K562 (cell line): ENCODE measurements at regions not wholly inside any gene's neighbourhood (a gene's known extent, or its start where the extent isn't known, plus 50 kb on each side); places are given as distances from the start of the nearest gene placed in this dataset.

Experiments
- ATAC-seq: fragments of 200-7000 bp; cut with Tn5 transposase; 3 replicates; pipeline ENCODE4 v1.9.1; 2020; ENCODE audit warnings: moderate library complexity
- BruUV-seq: library from RNA; stranded (reverse); fragments of 400-500 nt; replicated peaks from 2 replicates; lab custom pipeline; 2021; lab: Mats Ljungman, UMichigan
- CTCF ChIA-PET: fragments of 300-600 bp; formaldehyde crosslinking; extraction: SDS; loops from one replicate; lab custom pipeline; 2021; ENCODE audit warnings: low intra/inter-chr PET ratio; lab: Yijun Ruan, JAX
- POLR2A ChIA-PET: fragments of 300-600, 350-650 bp; sonication (Branson Sonifier 250); formaldehyde crosslinking; extraction: SDS; loops from one replicate; lab custom pipeline; 2021; ENCODE audit warnings: antibody characterized with exemption, inconsistent platforms; lab: Yijun Ruan, JAX
- DNase-seq, 4 experiments: peaks; one replicate each; pipeline versions ENCODE4 v3.0.0 to v3.0.0-alpha.2; 2011 to 2018; ENCODE audit warnings: low spot score in 3 of 4, mixed read lengths in 3 of 4; ENCODE audit errors: extremely low read depth in 1 of 4
- FAIRE-seq: peaks from 2 replicates; lab custom pipeline; 2011; peaks lifted over from hg19 to GRCh38; lab: Jason Lieb, UNC
- H2AFZ ChIP-seq: 2 replicates; pipeline ENCODE4 v1.6.0; 2011; ENCODE audit warnings: low read depth, low read length, control low read depth, inconsistent platforms
- H3K27ac ChIP-seq: fragments of 200-600 bp; 3 replicates; pipeline ENCODE4 v1.8.0; 2011; ENCODE audit warnings: low read depth, mild to moderate bottlenecking, control low read depth, inconsistent platforms, low read length, moderate library complexity, mixed read lengths; ENCODE audit errors: extremely low read depth
- H3K27me3 ChIP-seq, 2 experiments: fragments of 300-600 bp in 1 of 2; 2 replicates in 1 of 2; 3 replicates in 1 of 2; pipeline versions ENCODE4 v1.6.0 to v1.8.0; 2011; ENCODE audit warnings: inconsistent platforms in 2 of 2, low read length in 2 of 2, mild to moderate bottlenecking in 1 of 2, mixed read lengths in 1 of 2, moderate library complexity in 1 of 2; ENCODE audit not compliant: control insufficient read depth in 2 of 2, insufficient read depth in 2 of 2
- H3K36me3 ChIP-seq: fragments of 300-600 bp; 3 replicates; pipeline ENCODE4 v1.8.0; 2011; ENCODE audit warnings: mild to moderate bottlenecking, low read length, inconsistent platforms; ENCODE audit not compliant: control insufficient read depth, insufficient read depth
- H3K4me1 ChIP-seq, 2 experiments: fragments of 200-600 bp in 1 of 2; replicated peaks in 1 of 2; 2 replicates in 1 of 2; 3 replicates in 1 of 2; pipeline versions ENCODE4 v1.5.1 to v1.8.0; 2011; ENCODE audit warnings: inconsistent platforms in 2 of 2, low read length in 2 of 2, mild to moderate bottlenecking in 1 of 2, mixed read lengths in 1 of 2, moderate library complexity in 1 of 2; ENCODE audit not compliant: control insufficient read depth in 2 of 2, insufficient read depth in 2 of 2
- H3K4me2 ChIP-seq: 2 replicates; pipeline ENCODE4 v1.6.1; 2011; ENCODE audit warnings: low read length, control low read depth, inconsistent platforms, mixed read lengths; ENCODE audit not compliant: insufficient read depth
- H3K4me3 ChIP-seq: fragments of 200-600 bp; sonication (generic), shearing (Covaris generic); 2 replicates; pipeline ENCODE4 v1.5.1; 2016; ENCODE audit warnings: control low read depth, inconsistent platforms
- H3K79me2 ChIP-seq: fragments of 200-600 bp; 3 replicates; pipeline ENCODE4 v1.8.0; 2011; ENCODE audit warnings: low read length, inconsistent platforms; ENCODE audit not compliant: control insufficient read depth, insufficient read depth
- H3K9ac ChIP-seq, 2 experiments: 2 replicates each; pipeline versions ENCODE4 v1.6.0 to v1.6.1; 2011; ENCODE audit warnings: low read depth in 2 of 2, low read length in 2 of 2, control low read depth in 1 of 2, inconsistent platforms in 1 of 2, mild to moderate bottlenecking in 1 of 2, mixed read lengths in 1 of 2; ENCODE audit not compliant: insufficient read depth in 1 of 2
- H3K9me1 ChIP-seq: one replicate; pipeline ENCODE4 v1.6.0; 2011; ENCODE audit warnings: inconsistent platforms, mild to moderate bottlenecking, low read length, moderate library complexity; ENCODE audit not compliant: control insufficient read depth, insufficient read depth
- H3K9me3 ChIP-seq: replicated peaks from 2 replicates; pipeline ENCODE4 v1.5.1; 2011; ENCODE audit warnings: low read depth, low read length, inconsistent platforms; ENCODE audit not compliant: control insufficient read depth, insufficient read depth
- H4K20me1 ChIP-seq: replicated peaks from 2 replicates; pipeline ENCODE4 v1.6.1; 2011; ENCODE audit warnings: low read length, inconsistent platforms, mixed read lengths; ENCODE audit not compliant: control insufficient read depth, insufficient read depth
- GABPA ChIP-seq: fragments of 200-800 bp; sonication (Bioruptor generic); conservative IDR thresholded peaks from 2 replicates; pipeline ENCODE4 v1.6.1; 2016; ENCODE audit warnings: low read depth, missing genetic modification characterization, missing compliant biosample characterization
- NCOA4 ChIP-seq: fragments of 450-650 bp; IDR thresholded peaks from 2 replicates; pipeline ENCODE4 v1.6.1; 2018; ENCODE audit warnings: mild to moderate bottlenecking; ENCODE audit not compliant: partially characterized antibody
- NR3C1 ChIP-seq: sonication (generic); formaldehyde crosslinking; IDR thresholded peaks from 2 replicates; pipeline ENCODE4 v1.8.1; 2022; ENCODE audit warnings: missing genetic modification reagents
- ZBTB1 ChIP-seq: sonication (generic); formaldehyde crosslinking; IDR thresholded peaks from 2 replicates; pipeline ENCODE4 v1.8.1; 2023; ENCODE audit warnings: missing genetic modification reagents, low read depth, mild to moderate bottlenecking, borderline replicate concordance
- ZEB2 ChIP-seq: fragments of 450-650 bp; IDR thresholded peaks from 2 replicates; pipeline ENCODE4 v1.6.1; 2016
- ZNF165 ChIP-seq: fragments of 250-450 bp; sonication (Bioruptor Pico); IDR thresholded peaks from 2 replicates; pipeline ENCODE4 v1.4.0; 2020; ENCODE audit warnings: borderline replicate concordance
- WGBS: fragments of 100-300 bp; shearing (Covaris generic); methylation state at CpG from one replicate; pipeline ENCODE4 v1.1.6; 2016; ENCODE audit warnings: low coverage, mixed read lengths; ENCODE audit not compliant: insufficient coverage; ENCODE audit errors: missing lambda C conversion rate; 5-methylcytosine and 5-hydroxymethylcytosine counted together
- in situ Hi-C: fragments of 300-500 bp; cut with MboI; formaldehyde crosslinking; loops from 4 replicates; pipeline ENCODE4 v1.15.0; 2018; ENCODE audit warnings: inconsistent platforms, mixed read lengths
- intact Hi-C: fragments of 100-400 bp; cut with micrococcal nuclease; formaldehyde crosslinking; loops from 2 replicates; pipeline ENCODE4 v1.14.2; 2022
- TF ChIP-seq, protein P1 (sequence below), 2 experiments: fragments of 450-650 bp; formaldehyde crosslinking in 1 of 2; IDR thresholded peaks; 2 replicates each; pipeline versions ENCODE4 v1.4.0 to v1.6.1; 2014 to 2020; ENCODE audit warnings: mild to moderate bottlenecking in 2 of 2, borderline replicate concordance in 1 of 2, low read depth in 1 of 2

DNA sequence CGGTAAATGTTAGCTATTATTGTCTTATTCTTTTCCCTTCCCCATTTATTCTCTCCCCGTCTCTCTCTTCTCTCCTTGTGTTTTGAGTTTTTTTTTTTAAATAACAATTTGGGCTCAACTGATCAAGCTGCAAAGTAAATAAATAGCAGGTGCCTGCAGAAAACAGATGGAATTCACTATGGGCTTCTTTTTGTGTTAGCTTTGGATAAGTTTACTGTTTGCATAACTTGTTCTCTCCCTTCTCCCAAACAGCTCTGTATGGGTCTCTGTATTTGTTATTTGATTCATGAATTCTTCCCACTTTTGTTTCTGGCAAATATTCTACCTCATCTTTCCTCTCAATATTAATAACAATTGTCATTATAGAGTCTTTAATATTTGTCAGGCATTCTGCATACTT lies 111.8 kb upstream of the ASTN2 start:
- ChIA-PET POLR2A (no interaction called here), CTCF (no interaction called here)
- FAIRE-seq, result no peak

DNA sequence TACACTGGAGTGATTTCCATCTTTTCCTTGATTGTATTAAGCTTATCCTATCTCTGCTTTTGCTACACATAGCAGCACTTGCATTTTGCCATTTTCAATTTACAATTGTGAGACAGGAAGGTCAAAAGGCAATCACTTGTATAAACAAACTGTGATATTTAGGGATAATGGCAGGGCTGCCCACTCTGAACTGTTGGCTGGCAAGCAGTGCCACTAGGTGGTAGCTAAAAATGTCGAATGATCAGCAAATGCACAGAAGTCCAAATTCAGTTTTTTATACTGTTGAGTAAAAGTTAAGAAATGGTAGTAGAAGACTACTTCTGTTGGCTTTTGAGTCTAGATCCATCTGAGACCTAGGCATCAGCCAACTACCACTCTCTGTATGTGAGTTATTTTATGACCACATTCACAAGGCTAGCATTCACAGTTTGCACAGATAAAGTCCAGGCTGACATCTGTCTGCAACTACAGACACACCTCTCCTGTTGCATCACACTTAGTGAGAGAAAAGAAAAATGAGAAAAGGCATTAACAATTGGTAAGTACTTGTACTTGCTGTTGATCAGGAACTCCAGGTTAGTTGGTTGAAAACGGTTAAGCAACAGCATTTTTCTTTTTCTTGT lies 108.8 kb upstream of the ASTN2 start:
- WGBS, result 0% methylated on average over 2 of the region's 2 CpGs
- no peak overlapping the region for H2AFZ ChIP-seq
- in situ Hi-C loops, result no loop called here
- H3K27me3 ChIP-seq, result no peaks in the 10 kb centered on the region
- ChIA-PET CTCF (no interaction called here), POLR2A (no interaction called here)
- no peaks in the 10 kb centered on the region for H3K4me1 ChIP-seq
- H3K9me1 ChIP-seq, result no peaks in the 10 kb centered on the region
- no peaks in the 10 kb centered on the region for H3K9me3 ChIP-seq
- no peak for ATAC-seq
- no peak for FAIRE-seq
- H3K4me3 ChIP-seq, result no peak overlapping the region
- H3K27ac ChIP-seq, result no peak overlapping the region
- no peak overlapping the region for H3K4me2 ChIP-seq
- intact Hi-C loops, result no loop called here
- no peaks in the 10 kb centered on the region for H3K36me3 ChIP-seq
- no peak for DNase-seq
- no peaks in the 10 kb centered on the region for H4K20me1 ChIP-seq
- BruUV-seq, result no TSS peak
- no peak overlapping the region for H3K9ac ChIP-seq
- no peaks in the 10 kb centered on the region for H3K79me2 ChIP-seq
- TF ChIP-seq NR3C1 (CRISPR knock-in tag), result no peak
- TF ChIP-seq, protein P1, sequence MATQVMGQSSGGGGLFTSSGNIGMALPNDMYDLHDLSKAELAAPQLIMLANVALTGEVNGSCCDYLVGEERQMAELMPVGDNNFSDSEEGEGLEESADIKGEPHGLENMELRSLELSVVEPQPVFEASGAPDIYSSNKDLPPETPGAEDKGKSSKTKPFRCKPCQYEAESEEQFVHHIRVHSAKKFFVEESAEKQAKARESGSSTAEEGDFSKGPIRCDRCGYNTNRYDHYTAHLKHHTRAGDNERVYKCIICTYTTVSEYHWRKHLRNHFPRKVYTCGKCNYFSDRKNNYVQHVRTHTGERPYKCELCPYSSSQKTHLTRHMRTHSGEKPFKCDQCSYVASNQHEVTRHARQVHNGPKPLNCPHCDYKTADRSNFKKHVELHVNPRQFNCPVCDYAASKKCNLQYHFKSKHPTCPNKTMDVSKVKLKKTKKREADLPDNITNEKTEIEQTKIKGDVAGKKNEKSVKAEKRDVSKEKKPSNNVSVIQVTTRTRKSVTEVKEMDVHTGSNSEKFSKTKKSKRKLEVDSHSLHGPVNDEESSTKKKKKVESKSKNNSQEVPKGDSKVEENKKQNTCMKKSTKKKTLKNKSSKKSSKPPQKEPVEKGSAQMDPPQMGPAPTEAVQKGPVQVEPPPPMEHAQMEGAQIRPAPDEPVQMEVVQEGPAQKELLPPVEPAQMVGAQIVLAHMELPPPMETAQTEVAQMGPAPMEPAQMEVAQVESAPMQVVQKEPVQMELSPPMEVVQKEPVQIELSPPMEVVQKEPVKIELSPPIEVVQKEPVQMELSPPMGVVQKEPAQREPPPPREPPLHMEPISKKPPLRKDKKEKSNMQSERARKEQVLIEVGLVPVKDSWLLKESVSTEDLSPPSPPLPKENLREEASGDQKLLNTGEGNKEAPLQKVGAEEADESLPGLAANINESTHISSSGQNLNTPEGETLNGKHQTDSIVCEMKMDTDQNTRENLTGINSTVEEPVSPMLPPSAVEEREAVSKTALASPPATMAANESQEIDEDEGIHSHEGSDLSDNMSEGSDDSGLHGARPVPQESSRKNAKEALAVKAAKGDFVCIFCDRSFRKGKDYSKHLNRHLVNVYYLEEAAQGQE (IDR thresholded peaks at IDR 0.05; ENCODE audit: borderline replicate concordance), result no peak
- TF ChIP-seq, protein P1 (CRISPR knock-in tag; IDR thresholded peaks at IDR 0.05; ENCODE audit: low read depth), result no peak
- no peak for TF ChIP-seq ZBTB1
- no peak for TF ChIP-seq ZEB2
- TF ChIP-seq NCOA4, result no peak

More for the DNA sequence above, 111.8 kb upstream of the ASTN2 start:
- Histone ChIP-seq H3K9me1 (no peaks in the 10 kb centered on the region), H4K20me1 (no peaks in the 10 kb centered on the region), H3K4me1 (no peaks in the 10 kb centered on the region), H3K36me3 (no peaks in the 10 kb centered on the region), H3K9ac (no peak overlapping the region), H3K9me3 (no peaks in the 10 kb centered on the region), H3K27ac (no peak overlapping the region), H3K4me3 (no peak overlapping the region), H3K79me2 (no peaks in the 10 kb centered on the region), H3K27me3 (no peaks in the 10 kb centered on the region), H3K4me2 (no peak overlapping the region), H2AFZ (no peak overlapping the region)
- in situ Hi-C loops, result no loop called here
- DNase-seq (no peak), ATAC-seq (no peak)
- whole genome bisulfite sequencing, result 0% methylated on average over 2 of the region's 2 CpGs
- no peak for TF ChIP-seq ZNF165 (CRISPR knock-in tag)
- TF ChIP-seq GABPA (tag), result no peak
- intact Hi-C loops, result no loop called here
- BruUV-seq, result no TSS peak
